ENCODE measurements at regions not wholly inside any gene's neighbourhood (a gene's known extent, or its start where the extent isn't known, plus 50 kb on each side); places are given as distances from the start of the nearest gene placed in this dataset.

DNA sequence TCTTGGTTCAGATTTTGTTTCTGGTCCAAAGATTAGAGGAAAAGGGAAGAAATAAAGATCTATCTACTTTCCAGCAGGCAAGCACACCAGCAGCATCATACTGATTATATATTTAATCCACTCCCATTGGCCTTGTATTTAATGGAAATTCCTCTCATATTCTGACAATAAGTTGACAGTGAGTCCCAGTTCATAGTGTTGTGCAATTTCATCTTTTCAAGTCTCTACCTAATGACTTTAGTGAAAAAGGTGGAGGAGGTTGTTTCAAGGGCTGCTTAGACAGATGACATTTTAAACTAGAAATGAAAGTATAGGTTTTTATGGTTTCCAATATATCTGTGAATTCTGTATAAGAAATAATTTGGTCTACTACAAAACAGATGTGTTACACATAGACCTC, 298.6 kb downstream of the PABPC4L start:
- Mint-ChIP-seq H3K4me1 (no peaks in the 10 kb centered on the region), H3K9me3 (ENCODE audit: low read depth) (peaks cover 6% of the 10 kb centered on the region), H3K27ac (no peak overlapping the region), H3K4me3 (no peak overlapping the region), H3K27me3 (no peaks in the 10 kb centered on the region), H3K36me3 (no peaks in the 10 kb centered on the region)
- no peak for ATAC-seq
- CTCF ChIA-PET = no interaction called here
- DNase-seq = no peak

DNA sequence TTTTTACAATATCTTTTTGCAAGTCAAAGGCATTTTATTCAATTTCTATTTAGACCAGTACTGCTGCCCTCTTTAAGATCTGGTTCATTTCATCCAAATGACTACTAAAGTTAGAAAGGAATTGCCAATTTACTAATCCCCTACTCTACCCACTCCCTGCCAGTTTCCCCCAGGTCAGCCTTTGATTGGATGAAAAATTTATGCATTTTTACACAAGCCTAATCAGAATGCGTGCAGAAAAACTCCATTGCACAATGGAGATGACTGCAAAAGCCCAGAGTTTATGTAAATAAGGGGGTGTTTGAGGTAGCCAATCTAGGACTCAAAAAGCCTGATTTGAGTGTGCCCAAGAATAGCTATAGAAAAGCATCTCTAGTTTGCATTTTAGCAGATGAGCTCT, 310.6 kb downstream of the PABPC4L start:
- CTCF ChIA-PET = no interaction called here
- Mint-ChIP-seq H3K4me3 (no peak overlapping the region), H3K27me3 (no peaks in the 10 kb centered on the region), H3K36me3 (no peaks in the 10 kb centered on the region), H3K9me3 (ENCODE audit: low read depth) (peaks cover 7% of the 10 kb centered on the region), H3K4me1 (no peaks in the 10 kb centered on the region), H3K27ac (no peak overlapping the region)
- ATAC-seq (no peak), DNase-seq (no peak)

DNA sequence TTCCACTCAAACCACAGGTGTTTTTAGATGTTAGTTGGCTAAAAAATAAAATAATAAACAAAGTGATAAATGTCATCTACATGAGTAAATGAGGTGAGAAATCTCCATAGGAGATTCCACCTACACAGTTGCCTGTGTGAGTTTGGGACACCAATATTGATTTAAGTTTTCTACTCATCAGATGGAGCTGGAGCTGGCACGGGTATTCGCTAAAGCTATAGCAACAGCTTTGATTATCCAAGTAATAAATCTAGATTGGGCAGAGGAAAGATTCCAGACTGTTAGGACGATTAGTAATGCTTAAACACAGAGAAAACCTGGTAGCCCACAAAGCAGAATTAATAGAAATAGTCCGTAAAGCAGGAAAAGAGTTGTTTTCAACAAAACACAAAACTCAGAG, 313.9 kb downstream of the PABPC4L start:
- Mint-ChIP-seq H3K4me3 (no peak overlapping the region), H3K36me3 (no peaks in the 10 kb centered on the region), H3K27me3 (no peaks in the 10 kb centered on the region), H3K4me1 (no peaks in the 10 kb centered on the region), H3K9me3 (ENCODE audit: low read depth) (peaks cover 7% of the 10 kb centered on the region), H3K27ac (no peak overlapping the region)
- no peak for DNase-seq
- CTCF ChIA-PET = no interaction called here
- ATAC-seq = no peak

DNA sequence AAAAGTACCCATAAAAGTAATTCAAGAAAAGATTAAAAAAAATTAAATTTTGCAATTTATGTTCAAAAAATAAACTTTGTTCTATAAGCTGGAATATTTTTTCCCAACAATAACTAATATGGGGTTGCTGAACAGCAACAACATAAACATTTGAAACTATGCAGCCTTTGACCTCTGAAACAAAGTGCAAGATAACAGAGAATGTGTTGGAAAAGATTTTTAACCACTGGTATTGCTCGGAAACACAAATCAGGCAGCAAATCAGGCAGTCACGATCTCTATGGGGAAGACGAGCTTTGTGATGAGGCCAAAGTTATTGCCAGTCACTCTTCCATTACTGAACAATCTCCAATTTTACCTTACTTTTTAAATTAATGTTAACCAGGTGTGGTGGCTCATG, 332.1 kb downstream of the PABPC4L start:
- H3K36me3 Mint-ChIP-seq = no peaks in the 10 kb centered on the region
- no peaks in the 10 kb centered on the region for H3K4me1 Mint-ChIP-seq
- H3K9me3 Mint-ChIP-seq (ENCODE audit: low read depth) = peaks cover 10% of the 10 kb centered on the region
- DNase-seq (no peak), ATAC-seq (no peak)
- no peak overlapping the region for H3K27ac Mint-ChIP-seq
- no peak overlapping the region for H3K4me3 Mint-ChIP-seq
- CTCF ChIA-PET = no interaction called here
- H3K27me3 Mint-ChIP-seq = no peaks in the 10 kb centered on the region

DNA sequence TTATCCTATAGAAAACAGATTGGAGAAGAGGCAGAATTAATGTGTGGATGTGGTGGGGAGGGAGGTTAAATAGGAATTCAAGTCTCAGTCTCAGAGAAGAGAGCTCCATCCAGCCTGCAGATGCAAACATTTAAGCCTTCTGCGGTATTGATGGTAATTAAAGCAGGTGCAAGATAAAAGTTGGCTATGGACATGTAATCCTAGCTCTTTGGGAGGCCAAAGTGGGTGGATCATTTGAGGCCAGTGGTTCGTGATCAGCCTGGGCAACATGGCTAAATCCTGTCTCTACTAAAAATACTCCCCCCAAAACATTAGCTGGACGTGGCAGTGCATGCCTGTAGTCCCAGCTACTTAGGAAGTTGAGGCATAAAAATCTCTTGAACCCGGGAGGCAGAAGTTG, 332.7 kb downstream of the PABPC4L start:
- peaks cover 7% of the 10 kb centered on the region for H3K9me3 Mint-ChIP-seq (ENCODE audit: low read depth)
- DNase-seq = no peak
- H3K36me3 Mint-ChIP-seq = no peaks in the 10 kb centered on the region
- no peaks in the 10 kb centered on the region for H3K4me1 Mint-ChIP-seq
- no peak overlapping the region for H3K4me3 Mint-ChIP-seq
- no peaks in the 10 kb centered on the region for H3K27me3 Mint-ChIP-seq
- H3K27ac Mint-ChIP-seq = no peak overlapping the region
- ATAC-seq = no peak
- CTCF ChIA-PET = no interaction called here

DNA sequence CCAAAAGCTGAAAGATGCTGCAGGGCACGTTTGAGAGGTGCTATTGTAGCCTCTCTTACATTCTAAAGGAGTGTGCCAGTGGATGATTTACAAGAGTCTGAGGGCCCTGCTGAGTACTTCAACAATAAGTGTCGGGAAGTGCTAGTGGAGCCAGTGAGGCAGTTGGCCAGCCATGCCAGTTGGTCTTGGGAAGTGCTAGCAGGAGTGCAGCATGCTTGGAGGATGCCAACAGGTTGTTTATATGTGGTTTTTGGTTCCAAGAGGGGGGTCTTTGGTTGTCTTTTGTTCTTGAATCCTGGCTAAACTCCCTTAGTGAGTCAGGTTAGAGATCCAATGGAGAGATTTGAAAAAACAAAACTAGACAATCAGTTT, 335.3 kb downstream of the PABPC4L start:
- CTCF ChIA-PET = no interaction called here
- Mint-ChIP-seq H3K4me1 (no peaks in the 10 kb centered on the region), H3K9me3 (ENCODE audit: low read depth) (peaks cover 7% of the 10 kb centered on the region), H3K27ac (no peak overlapping the region), H3K27me3 (no peaks in the 10 kb centered on the region), H3K36me3 (no peaks in the 10 kb centered on the region), H3K4me3 (no peak overlapping the region)
- ATAC-seq = no peak
- no peak for DNase-seq

DNA sequence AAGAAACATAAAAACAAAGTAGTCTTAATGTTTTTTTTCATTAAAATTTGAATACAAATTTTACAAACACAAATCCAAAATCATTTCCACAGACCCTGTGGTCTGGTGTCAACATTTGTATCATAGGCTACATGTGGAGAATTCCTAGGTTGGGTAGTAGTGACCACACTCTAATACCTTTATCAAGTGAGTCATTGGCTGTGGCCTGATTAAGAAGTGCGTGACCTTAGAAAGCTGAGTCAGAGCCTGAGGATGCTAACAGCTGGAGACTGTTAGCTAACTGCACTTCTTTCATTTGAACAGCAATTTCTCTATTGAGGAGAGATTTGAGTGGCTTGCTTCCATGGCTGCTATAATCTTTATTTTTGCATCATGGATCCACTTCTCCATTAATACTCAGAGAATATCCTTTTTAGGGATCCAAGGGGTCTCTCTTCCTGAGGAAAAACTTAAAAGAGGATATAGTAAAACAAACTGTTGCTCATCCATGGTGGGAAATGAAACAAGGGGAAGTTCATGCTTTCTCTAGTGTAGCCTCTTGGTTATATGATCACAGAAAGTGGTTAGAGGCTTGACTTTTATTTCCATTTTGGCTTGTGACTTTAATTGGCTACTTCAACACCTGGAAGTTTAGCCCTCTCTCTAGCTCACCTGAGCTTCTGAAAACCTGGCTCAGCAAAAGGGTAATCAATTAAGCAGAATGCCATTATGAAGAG, 335.8 kb downstream of the PABPC4L start:
- peaks cover 5% of the 10 kb centered on the region for H3K9me3 Mint-ChIP-seq (ENCODE audit: low read depth)
- CTCF ChIA-PET = no interaction called here
- no peak overlapping the region for H3K27ac Mint-ChIP-seq
- no peak overlapping the region for H3K4me3 Mint-ChIP-seq
- H3K36me3 Mint-ChIP-seq = no peaks in the 10 kb centered on the region
- DNase-seq = no peak
- no peaks in the 10 kb centered on the region for H3K27me3 Mint-ChIP-seq
- ATAC-seq = no peak
- H3K4me1 Mint-ChIP-seq = no peaks in the 10 kb centered on the region

DNA sequence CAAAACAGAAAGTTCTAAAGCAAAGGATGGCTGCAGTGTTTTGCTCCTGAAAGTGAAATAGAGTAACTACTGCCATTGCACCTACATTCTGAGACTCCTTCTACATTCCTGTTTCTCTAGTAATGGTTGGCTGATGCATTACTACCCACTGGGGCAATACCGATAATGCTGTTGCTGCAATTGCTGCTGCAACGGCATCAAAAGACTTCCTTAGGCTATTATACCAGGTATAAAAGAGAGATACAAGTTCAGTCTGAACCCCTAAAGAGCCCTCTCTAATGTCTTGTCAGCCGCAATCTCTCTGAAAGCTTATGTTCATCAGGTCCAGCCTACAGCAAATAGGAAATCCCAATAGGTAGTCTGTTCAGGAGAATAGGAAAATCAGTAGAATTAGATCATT, 338.4 kb downstream of the PABPC4L start:
- Mint-ChIP-seq H3K4me3 (no peak overlapping the region), H3K9me3 (ENCODE audit: low read depth) (peaks cover 2% of the 10 kb centered on the region), H3K27ac (no peak overlapping the region), H3K27me3 (no peaks in the 10 kb centered on the region), H3K36me3 (no peaks in the 10 kb centered on the region), H3K4me1 (no peaks in the 10 kb centered on the region)
- no peak for DNase-seq
- ATAC-seq = no peak
- CTCF ChIA-PET = no interaction called here

DNA sequence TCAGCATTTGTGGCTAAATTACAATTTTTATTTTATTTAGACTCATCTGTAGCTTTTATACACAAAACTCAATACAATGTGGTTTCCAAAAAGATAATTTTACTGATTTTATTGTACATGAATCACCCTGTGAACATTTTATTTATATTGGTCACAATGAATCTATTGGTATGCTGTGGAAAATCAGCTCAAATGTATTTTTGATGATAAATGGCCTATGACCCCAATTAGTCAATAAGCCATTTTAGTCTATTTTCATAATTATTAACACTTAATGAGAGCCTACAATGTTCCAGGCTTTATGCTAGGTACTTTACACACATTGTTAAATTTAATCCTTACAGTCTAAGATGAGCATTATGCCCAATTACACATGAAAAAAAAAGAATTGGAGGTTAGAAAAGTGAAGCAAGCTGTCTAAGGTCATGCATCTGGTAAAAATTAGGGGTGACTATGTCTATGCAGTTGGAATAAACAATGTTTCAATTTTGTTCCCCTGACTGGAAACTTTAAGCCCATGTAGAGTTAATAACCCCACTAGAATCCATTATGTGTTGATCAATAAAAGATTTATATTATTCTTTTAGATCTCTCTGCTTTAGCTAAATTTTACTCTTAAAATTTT, 344.7 kb downstream of the PABPC4L start:
- ATAC-seq = no peak
- no peaks in the 10 kb centered on the region for H3K4me1 Mint-ChIP-seq
- no peak overlapping the region for H3K4me3 Mint-ChIP-seq
- H3K27me3 Mint-ChIP-seq = no peaks in the 10 kb centered on the region
- H3K36me3 Mint-ChIP-seq = no peaks in the 10 kb centered on the region
- no peak overlapping the region for H3K27ac Mint-ChIP-seq
- CTCF ChIA-PET = interaction anchor here (1.3 kb wide), 1 partner anchor 10 kb away, joined by 3 read pairs; no protein-coding TSS in a partner anchor
- H3K9me3 Mint-ChIP-seq (ENCODE audit: low read depth) = peaks cover 2% of the 10 kb centered on the region
- no peak for DNase-seq

DNA sequence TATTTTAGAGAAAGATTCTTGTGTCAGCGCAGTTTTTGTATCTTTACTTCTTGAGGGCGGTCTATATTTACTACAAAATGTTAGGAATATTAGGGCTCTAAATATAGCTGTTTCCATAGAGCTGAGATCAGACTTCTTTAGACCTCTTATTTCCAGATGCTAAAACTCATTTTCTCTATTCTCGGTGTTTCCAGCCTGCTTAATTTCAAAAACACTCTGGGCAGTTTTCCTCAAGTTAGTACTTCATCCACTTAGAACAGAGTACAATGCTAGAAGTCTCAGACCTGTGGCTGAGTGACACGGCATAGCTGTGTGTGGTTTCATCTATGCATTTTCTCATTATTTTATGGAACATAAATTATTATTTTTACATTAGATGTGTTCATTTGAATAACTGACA, 346.6 kb downstream of the PABPC4L start:
- no peaks in the 10 kb centered on the region for H3K36me3 Mint-ChIP-seq
- CTCF ChIA-PET = no interaction called here
- ATAC-seq (no peak), DNase-seq (no peak)
- H3K4me1 Mint-ChIP-seq = no peaks in the 10 kb centered on the region
- H3K27ac Mint-ChIP-seq = no peak overlapping the region
- no peak overlapping the region for H3K4me3 Mint-ChIP-seq
- H3K27me3 Mint-ChIP-seq = no peaks in the 10 kb centered on the region
- peaks cover 2% of the 10 kb centered on the region for H3K9me3 Mint-ChIP-seq (ENCODE audit: low read depth)

DNA sequence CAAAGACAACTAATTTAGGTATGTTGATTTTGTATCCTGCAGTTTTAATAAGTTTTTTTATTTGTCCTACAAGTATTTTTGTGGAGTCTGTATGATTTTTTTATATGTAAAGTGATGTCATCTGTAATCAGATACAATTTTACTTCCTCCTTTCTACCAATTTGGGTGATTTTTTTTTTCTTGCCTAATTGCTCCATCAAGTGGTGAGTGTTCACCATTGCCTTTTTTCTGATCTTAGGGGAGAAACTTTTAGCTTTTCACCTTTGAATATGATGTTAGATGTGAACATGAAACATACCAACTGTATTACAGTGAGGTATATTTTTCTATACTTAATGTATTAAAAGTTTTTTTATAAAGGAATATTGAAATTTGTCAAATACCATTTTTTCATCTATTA, 362.3 kb downstream of the PABPC4L start:
- H3K36me3 Mint-ChIP-seq = no peaks in the 10 kb centered on the region
- DNase-seq (no peak), ATAC-seq (no peak)
- H3K27me3 Mint-ChIP-seq = no peaks in the 10 kb centered on the region
- H3K27ac Mint-ChIP-seq = no peak overlapping the region
- H3K9me3 Mint-ChIP-seq (ENCODE audit: low read depth) = peaks cover 19% of the 10 kb centered on the region
- no peak overlapping the region for H3K4me3 Mint-ChIP-seq
- no peaks in the 10 kb centered on the region for H3K4me1 Mint-ChIP-seq
- CTCF ChIA-PET = no interaction called here

DNA sequence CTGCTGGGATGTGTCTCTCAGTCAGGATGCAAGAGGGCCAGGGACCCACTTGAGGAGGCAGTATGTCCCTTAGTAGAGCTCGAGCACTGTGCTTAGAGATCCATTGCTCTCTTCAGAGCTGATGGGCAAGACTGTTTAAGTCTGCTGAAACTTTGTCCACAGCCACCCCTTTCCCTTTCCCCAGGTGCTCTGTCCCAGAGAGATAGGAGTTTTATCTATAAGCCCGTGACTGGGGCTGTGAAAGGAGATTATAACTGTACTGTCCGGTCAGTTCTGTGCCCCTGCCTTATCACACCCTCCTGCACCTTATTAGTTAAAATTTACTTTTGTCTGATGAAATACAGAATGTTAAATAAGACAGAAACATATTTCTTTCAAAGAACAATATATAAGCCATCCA, 378.4 kb downstream of the PABPC4L start:
- Mint-ChIP-seq H3K36me3 (no peaks in the 10 kb centered on the region), H3K27me3 (no peaks in the 10 kb centered on the region), H3K4me3 (no peak overlapping the region), H3K4me1 (no peaks in the 10 kb centered on the region), H3K27ac (no peak overlapping the region), H3K9me3 (ENCODE audit: low read depth) (peaks cover 7% of the 10 kb centered on the region)
- CTCF ChIA-PET = no interaction called here
- ATAC-seq (no peak), DNase-seq (no peak)

DNA sequence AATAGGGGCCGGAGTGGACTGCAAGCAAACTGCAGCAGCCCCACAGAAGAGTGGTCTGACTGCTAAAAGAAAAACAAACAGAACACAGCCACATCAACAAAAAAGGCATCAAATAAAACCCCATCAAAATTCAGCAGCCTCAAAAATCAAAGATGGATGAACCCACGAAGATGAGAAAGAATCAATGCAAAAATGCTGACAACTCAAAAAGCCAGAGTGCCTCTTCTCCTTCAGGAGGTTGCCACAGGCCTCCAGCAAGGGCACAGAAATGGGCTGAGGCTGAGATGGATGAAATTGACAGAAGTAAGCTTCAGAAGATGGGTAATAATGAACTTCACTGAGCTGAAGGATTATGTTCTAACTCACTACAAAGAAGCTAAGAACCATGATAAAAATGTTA, 388.6 kb downstream of the PABPC4L start:
- no peaks in the 10 kb centered on the region for H3K27me3 Mint-ChIP-seq
- H3K4me1 Mint-ChIP-seq = no peaks in the 10 kb centered on the region
- no peak overlapping the region for H3K27ac Mint-ChIP-seq
- no peak overlapping the region for H3K4me3 Mint-ChIP-seq
- H3K9me3 Mint-ChIP-seq (ENCODE audit: low read depth) = peaks cover 5% of the 10 kb centered on the region
- CTCF ChIA-PET = no interaction called here
- DNase-seq (no peak), ATAC-seq (no peak)
- H3K36me3 Mint-ChIP-seq = no peaks in the 10 kb centered on the region

DNA sequence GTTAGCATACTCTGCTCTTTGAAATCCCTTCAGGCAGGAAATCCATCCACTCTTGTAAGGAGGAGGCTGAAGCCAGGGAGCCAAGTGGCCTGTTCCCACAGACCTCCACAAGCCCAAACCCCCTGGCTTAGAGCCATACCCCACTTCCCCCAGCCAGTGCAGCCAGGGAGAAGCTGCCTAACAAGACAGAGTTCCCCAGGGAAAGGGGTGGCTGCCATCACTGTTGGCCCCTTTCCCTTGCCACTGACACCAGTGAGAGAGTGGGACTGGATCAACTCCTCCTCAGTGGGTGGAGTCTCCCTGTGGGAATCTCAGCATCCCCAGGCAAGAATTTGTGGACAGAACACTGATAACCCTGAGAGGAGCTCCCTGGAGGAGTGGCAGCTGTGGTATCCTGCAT, 389.4 kb downstream of the PABPC4L start:
- no peak for DNase-seq
- no peak overlapping the region for H3K27ac Mint-ChIP-seq
- H3K27me3 Mint-ChIP-seq = no peaks in the 10 kb centered on the region
- no peaks in the 10 kb centered on the region for H3K4me1 Mint-ChIP-seq
- H3K36me3 Mint-ChIP-seq = no peaks in the 10 kb centered on the region
- no peak for ATAC-seq
- CTCF ChIA-PET = no interaction called here
- no peak overlapping the region for H3K4me3 Mint-ChIP-seq
- peaks cover 5% of the 10 kb centered on the region for H3K9me3 Mint-ChIP-seq (ENCODE audit: low read depth)

DNA sequence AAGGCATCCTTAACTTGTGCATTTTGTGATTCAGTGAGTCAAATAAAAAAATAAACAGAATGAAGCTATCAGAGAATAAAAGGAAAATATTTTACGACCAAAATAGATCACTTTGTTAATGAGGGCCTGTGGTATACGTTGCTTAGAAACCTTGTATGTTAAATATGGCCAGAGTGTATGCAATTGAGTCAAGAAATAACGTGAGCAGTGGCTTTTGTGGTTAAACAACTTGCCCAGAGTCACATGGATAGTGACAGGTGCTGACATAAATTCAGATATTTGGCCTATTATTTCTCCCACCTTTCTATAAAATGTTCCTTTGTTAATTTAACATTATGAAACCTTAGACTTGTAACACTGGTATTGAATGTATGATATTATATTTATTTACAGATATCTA, 393.4 kb downstream of the PABPC4L start:
- DNase-seq (no peak), ATAC-seq (no peak)
- Mint-ChIP-seq H3K4me3 (no peak overlapping the region), H3K27ac (no peak overlapping the region), H3K36me3 (no peaks in the 10 kb centered on the region), H3K27me3 (no peaks in the 10 kb centered on the region), H3K9me3 (ENCODE audit: low read depth) (peaks cover 5% of the 10 kb centered on the region), H3K4me1 (no peaks in the 10 kb centered on the region)
- CTCF ChIA-PET = no interaction called here

All from activated CD8-positive, alpha-beta memory T cell treated with anti-CD3 and anti-CD28 coated beads, Interleukin-2, amount 10 ng/mL, durations not matched to agents 7 days and 5 days (primary cell).